GM18868 (cell line): ENCODE measurements at regions not wholly inside any gene's neighbourhood (a gene's known extent, or its start where the extent isn't known, plus 50 kb on each side); places are given as distances from the start of the nearest gene placed in this dataset.

ENCODE experiments used
- ATAC-seq: cut with Tn5 transposase; IDR thresholded peaks from one replicate; pipeline ENCODE4 v1.9.1; 2021; ENCODE audit warnings: mild to moderate bottlenecking, moderate library complexity; ENCODE audit not compliant: unreplicated experiment

GRCh38 chr1:218863987-218864386 lies 309.7 kb upstream of the LYPLAL1 start:
- no peak for ATAC-seq

- no peak for ATAC-seq
These were observed 308.1 kb upstream of the LYPLAL1 start for GRCh38 chr1:218865591-218865990.

- ATAC-seq = no peak
These were observed 307.2 kb upstream of the LYPLAL1 start for GRCh38 chr1:218866507-218866906.

- no peak for ATAC-seq
These were observed 306.6 kb upstream of the LYPLAL1 start for GRCh38 chr1:218867066-218867465.

- no peak for ATAC-seq
These were observed 305.6 kb upstream of the LYPLAL1 start for GRCh38 chr1:218867941-218868626.

- no peak for ATAC-seq
These were observed 304.4 kb upstream of the LYPLAL1 start for GRCh38 chr1:218869276-218869675.

GRCh38 chr1:218872026-218872425 lies 301.7 kb upstream of the LYPLAL1 start:
- ATAC-seq = no peak

GRCh38 chr1:218872928-218873327 lies 300.8 kb upstream of the LYPLAL1 start:
- ATAC-seq = no peak

GRCh38 chr1:218874313-218874712 lies 299.4 kb upstream of the LYPLAL1 start:
- ATAC-seq = no peak

GRCh38 chr1:218874801-218875400 lies 298.8 kb upstream of the LYPLAL1 start:
- no peak for ATAC-seq

- ATAC-seq = no peak
These were observed 295.3 kb upstream of the LYPLAL1 start for GRCh38 chr1:218878369-218878768.

- ATAC-seq = no peak
These were observed 293.1 kb upstream of the LYPLAL1 start for GRCh38 chr1:218880484-218881060.

GRCh38 chr1:218882454-218882853 lies 291.2 kb upstream of the LYPLAL1 start:
- no peak for ATAC-seq

GRCh38 chr1:218886101-218886871 lies 287.4 kb upstream of the LYPLAL1 start:
- ATAC-seq = no peak

GRCh38 chr1:218887141-218887925 lies 286.3 kb upstream of the LYPLAL1 start:
- ATAC-seq = no peak

GRCh38 chr1:218890451-218890850 lies 283.2 kb upstream of the LYPLAL1 start:
- ATAC-seq = no peak

- ATAC-seq = no peak
These were observed 282.1 kb upstream of the LYPLAL1 start for GRCh38 chr1:218891577-218891976.

GRCh38 chr1:218895064-218895587 lies 278.6 kb upstream of the LYPLAL1 start:
- ATAC-seq = no peak

- no peak for ATAC-seq
These were observed 277.5 kb upstream of the LYPLAL1 start for GRCh38 chr1:218896202-218896601.

- no peak for ATAC-seq
These were observed 274.8 kb upstream of the LYPLAL1 start for GRCh38 chr1:218898921-218899320.

- ATAC-seq = no peak
These were observed 273.1 kb upstream of the LYPLAL1 start for GRCh38 chr1:218900615-218901014.
